Cardiac fibroblast (primary cell): ENCODE measurements at regions not wholly inside any gene's neighbourhood (a gene's known extent, or its start where the extent isn't known, plus 50 kb on each side); places are given as distances from the start of the nearest gene placed in this dataset.

ENCODE experiments used
- DNase-seq, 2 donors: peaks; one replicate each; pipeline versions ENCODE4 v3.0.0 to v3.0.0-alpha.2; 2010; ENCODE audit warnings: low read depth in 2 of 2
- H3K4me3 ChIP-seq, 2 donors: replicated peaks in 1 of 2; 1 replicate in 1 of 2; 2 replicates in 1 of 2; pipeline ENCODE4 v1.5.1; 2011; ENCODE audit warnings: low read depth in 2 of 2, low read length in 2 of 2, mild to moderate bottlenecking in 2 of 2, moderate library complexity in 1 of 2
- CTCF ChIP-seq: IDR thresholded peaks from one replicate; pipeline ENCODE4 v1.5.1; 2011; ENCODE audit warnings: low read depth, mild to moderate bottlenecking, low read length, inconsistent platforms

GRCh38 chr20:60840971-60841370, 411.1 kb upstream of the CDH4 start:
- no peak for TF ChIP-seq CTCF
- DNase-seq, result no peak
- H3K4me3 ChIP-seq, result no peak overlapping the region

- H3K4me3 ChIP-seq, result no peak overlapping the region
- TF ChIP-seq CTCF, result no peak
- no peak for DNase-seq
These were observed 406.9 kb upstream of the CDH4 start for GRCh38 chr20:60845146-60845545.

GRCh38 chr20:60851826-60852704, 400.0 kb upstream of the CDH4 start:
- DNase-seq, result no peak
- no peak overlapping the region for H3K4me3 ChIP-seq
- peak; percentile 17 for TF ChIP-seq CTCF

GRCh38 chr20:60857708-60858107, 394.4 kb upstream of the CDH4 start:
- H3K4me3 ChIP-seq, result no peak overlapping the region
- no peak for TF ChIP-seq CTCF
- DNase-seq, result peak in 1 of 2 donors; percentile 39

GRCh38 chr20:60862601-60863000, 389.5 kb upstream of the CDH4 start:
- no peak overlapping the region for H3K4me3 ChIP-seq
- DNase-seq, result no peak
- TF ChIP-seq CTCF, result no peak

DNA sequence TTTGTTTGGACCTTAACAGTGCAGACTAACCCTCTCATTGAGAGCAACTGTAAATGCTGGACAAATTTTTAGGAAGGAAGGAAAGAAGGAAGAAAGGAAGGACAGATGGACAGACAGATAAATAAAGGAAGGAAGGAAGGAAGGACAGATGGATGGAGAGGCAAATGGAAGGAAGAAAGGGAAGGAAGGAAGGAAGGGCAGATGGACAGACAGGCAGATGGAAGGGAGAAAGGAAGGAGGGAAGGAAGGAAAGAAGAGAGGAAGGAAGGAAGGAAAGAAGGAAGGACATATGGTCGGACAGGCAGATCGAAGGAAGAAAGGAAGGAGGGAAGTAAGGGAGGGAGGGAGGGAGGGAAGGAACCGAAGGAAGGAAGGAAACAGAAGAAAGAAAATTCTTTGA, 388.5 kb upstream of the CDH4 start:
- TF ChIP-seq CTCF, result no peak
- no peak for DNase-seq
- H3K4me3 ChIP-seq, result no peak overlapping the region

- no peak for TF ChIP-seq CTCF
- no peak overlapping the region for H3K4me3 ChIP-seq
- no peak for DNase-seq
These were observed 384.5 kb upstream of the CDH4 start for GRCh38 chr20:60867589-60867988.
